ENCODE measurements at regions not wholly inside any gene's neighbourhood (a gene's known extent, or its start where the extent isn't known, plus 50 kb on each side); places are given as distances from the start of the nearest gene placed in this dataset.

DNA sequence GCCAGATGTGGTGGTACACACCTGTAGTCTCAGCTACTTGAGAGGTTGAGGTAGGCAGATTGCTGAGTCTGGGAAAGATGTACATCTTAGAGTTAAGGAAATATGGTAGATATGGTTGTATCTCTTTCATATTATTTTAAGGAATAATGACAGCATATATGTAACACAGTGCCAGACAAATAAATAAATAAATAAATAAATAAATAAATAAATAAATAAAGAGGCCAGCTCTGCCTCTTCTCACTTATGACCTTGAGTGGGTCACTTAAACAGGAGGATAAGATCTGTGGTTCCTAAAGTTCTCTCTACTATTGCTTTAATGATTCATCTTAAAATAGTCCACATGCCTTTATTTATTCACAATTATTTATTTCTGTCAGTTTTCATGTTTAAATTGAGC lies 890.9 kb upstream of the TENM4 start (continued):
- TF ChIP-seq ZFAT (CRISPR knock-in tag; conservative IDR thresholded peaks at IDR 0.05) (no peak), LCORL (IDR thresholded peaks at IDR 0.05) (no peak), LCORL (CRISPR knock-in tag; IDR thresholded peaks at IDR 0.05) (no peak), REPIN1 (CRISPR knock-in tag; IDR thresholded peaks at IDR 0.05; ENCODE audit: borderline replicate concordance, low read depth) (no peak), ZNF775 (CRISPR knock-in tag; IDR thresholded peaks at IDR 0.05; ENCODE audit: borderline replicate concordance) (no peak), PHF20 (CRISPR knock-in tag; IDR thresholded peaks at IDR 0.05) (no peak), ZFX (CRISPR knock-in tag; IDR thresholded peaks at IDR 0.05; ENCODE audit: low read depth) (no peak), ATM (IDR thresholded peaks at IDR 0.05; ENCODE audit: borderline replicate concordance) (no peak)
- TF ChIP-seq, protein P1, sequence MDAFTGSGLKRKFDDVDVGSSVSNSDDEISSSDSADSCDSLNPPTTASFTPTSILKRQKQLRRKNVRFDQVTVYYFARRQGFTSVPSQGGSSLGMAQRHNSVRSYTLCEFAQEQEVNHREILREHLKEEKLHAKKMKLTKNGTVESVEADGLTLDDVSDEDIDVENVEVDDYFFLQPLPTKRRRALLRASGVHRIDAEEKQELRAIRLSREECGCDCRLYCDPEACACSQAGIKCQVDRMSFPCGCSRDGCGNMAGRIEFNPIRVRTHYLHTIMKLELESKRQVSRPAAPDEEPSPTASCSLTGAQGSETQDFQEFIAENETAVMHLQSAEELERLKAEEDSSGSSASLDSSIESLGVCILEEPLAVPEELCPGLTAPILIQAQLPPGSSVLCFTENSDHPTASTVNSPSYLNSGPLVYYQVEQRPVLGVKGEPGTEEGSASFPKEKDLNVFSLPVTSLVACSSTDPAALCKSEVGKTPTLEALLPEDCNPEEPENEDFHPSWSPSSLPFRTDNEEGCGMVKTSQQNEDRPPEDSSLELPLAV (CRISPR knock-in tag; conservative IDR thresholded peaks at IDR 0.05; ENCODE audit: low read depth), result no peak
- TF ChIP-seq, protein P2, sequence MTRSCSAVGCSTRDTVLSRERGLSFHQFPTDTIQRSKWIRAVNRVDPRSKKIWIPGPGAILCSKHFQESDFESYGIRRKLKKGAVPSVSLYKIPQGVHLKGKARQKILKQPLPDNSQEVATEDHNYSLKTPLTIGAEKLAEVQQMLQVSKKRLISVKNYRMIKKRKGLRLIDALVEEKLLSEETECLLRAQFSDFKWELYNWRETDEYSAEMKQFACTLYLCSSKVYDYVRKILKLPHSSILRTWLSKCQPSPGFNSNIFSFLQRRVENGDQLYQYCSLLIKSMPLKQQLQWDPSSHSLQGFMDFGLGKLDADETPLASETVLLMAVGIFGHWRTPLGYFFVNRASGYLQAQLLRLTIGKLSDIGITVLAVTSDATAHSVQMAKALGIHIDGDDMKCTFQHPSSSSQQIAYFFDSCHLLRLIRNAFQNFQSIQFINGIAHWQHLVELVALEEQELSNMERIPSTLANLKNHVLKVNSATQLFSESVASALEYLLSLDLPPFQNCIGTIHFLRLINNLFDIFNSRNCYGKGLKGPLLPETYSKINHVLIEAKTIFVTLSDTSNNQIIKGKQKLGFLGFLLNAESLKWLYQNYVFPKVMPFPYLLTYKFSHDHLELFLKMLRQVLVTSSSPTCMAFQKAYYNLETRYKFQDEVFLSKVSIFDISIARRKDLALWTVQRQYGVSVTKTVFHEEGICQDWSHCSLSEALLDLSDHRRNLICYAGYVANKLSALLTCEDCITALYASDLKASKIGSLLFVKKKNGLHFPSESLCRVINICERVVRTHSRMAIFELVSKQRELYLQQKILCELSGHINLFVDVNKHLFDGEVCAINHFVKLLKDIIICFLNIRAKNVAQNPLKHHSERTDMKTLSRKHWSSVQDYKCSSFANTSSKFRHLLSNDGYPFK (CRISPR knock-in tag; IDR thresholded peaks at IDR 0.05; ENCODE audit: borderline replicate concordance), result no peak

DNA sequence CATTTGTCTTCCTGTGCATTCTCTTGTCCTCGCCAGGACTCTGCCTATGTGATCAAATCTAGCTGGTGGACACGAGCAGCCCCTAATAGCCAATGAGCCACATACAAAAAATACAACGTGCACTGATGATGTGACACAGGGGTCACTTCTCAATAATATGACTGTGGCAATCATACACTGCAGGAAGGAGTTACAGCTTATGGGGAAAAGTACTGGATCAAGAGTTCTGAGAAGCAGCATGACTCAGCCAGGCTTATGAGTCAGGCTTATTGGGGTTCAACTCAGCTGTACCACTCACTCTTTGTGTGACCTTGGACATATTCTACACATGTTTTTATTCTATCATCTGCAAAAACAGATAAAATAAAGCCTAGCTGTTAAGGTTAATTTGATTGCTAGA lies 889.4 kb upstream of the TENM4 start:
- intact Hi-C loops (cut with micrococcal nuclease; ENCODE audit: unreplicated experiment) (no loop called here), in situ Hi-C loops (cut with HindIII; ENCODE audit: extremely low pct_ligation_motif_present, low pct_unique_long_range_greater_than_20kb) (no loop called here)
- Histone ChIP-seq H3K9ac (ENCODE audit: insufficient read depth, low read depth, low read length) (no peak overlapping the region), H3K79me2 (ENCODE audit: insufficient read depth, low read length) (no peaks in the 10 kb centered on the region), H3K4me3 (replicated peaks in 1 of 3; ENCODE audit: insufficient read depth in 1 of 3, low read depth in 2 of 3, low read length in 3 of 3) (no peak overlapping the region), H3K9me3 (ENCODE audit: low read length) (no peaks in the 10 kb centered on the region), H4K20me1 (ENCODE audit: insufficient read depth, low read length) (no peaks in the 10 kb centered on the region), H3K27ac (ENCODE audit: extremely low read length, insufficient read depth, low read length) (no peak overlapping the region), H3K36me3 (replicated peaks in 1 of 2; ENCODE audit: control insufficient read depth in 1 of 2, insufficient read depth in 2 of 2, low read length in 2 of 2) (no peaks in the 10 kb centered on the region), H3K4me1 (ENCODE audit: insufficient read depth, low read length) (no peaks in the 10 kb centered on the region), H3K4me2 (ENCODE audit: low read depth, low read length) (no peak overlapping the region), H2AFZ (ENCODE audit: low read length) (no peak overlapping the region), H3K27me3 (ENCODE audit: control insufficient read depth in 1 of 2, insufficient read depth in 2 of 2, low read length in 2 of 2) (no peaks in the 10 kb centered on the region)
- WGBS (ENCODE audit: low lambda C conversion rate), result 0% methylated on average over 3 of the region's 3 CpGs
- FAIRE-seq (no peak), ATAC-seq (no peak), DNase-seq (ENCODE audit: low spot score) (no peak)
- CTCF ChIA-PET (ENCODE audit: low intra/inter-chr PET ratio, low total read pairs), result no interaction called here
- POLR2A ChIA-PET, result no interaction called here
- no TSS peak for BruUV-seq (replicated peaks)
- TF ChIP-seq REXO4 (CRISPR knock-in tag; IDR thresholded peaks at IDR 0.05; ENCODE audit: borderline replicate concordance) (no peak), CBX2 (IDR thresholded peaks at IDR 0.05; ENCODE audit: low read depth, low read length) (no peak), CBX2 (CRISPR knock-in tag; IDR thresholded peaks at IDR 0.05; ENCODE audit: low read depth) (no peak), GATAD1 (CRISPR knock-in tag; IDR thresholded peaks at IDR 0.05) (no peak), RELA (CRISPR knock-in tag; IDR thresholded peaks at IDR 0.05) (no peak), PAX8 (CRISPR knock-in tag; IDR thresholded peaks at IDR 0.05; ENCODE audit: borderline replicate concordance) (no peak), TCF12 (IDR thresholded peaks at IDR 0.05) (no peak), TCF12 (CRISPR knock-in tag; IDR thresholded peaks at IDR 0.05) (no peak), ZNF451 (CRISPR knock-in tag; IDR thresholded peaks at IDR 0.05) (no peak), ZBTB8A (CRISPR knock-in tag; IDR thresholded peaks at IDR 0.05; ENCODE audit: borderline replicate concordance, low read depth) (no peak), ZNF556 (CRISPR knock-in tag; IDR thresholded peaks at IDR 0.05; ENCODE audit: borderline replicate concordance) (no peak)
- TF ChIP-seq, protein P3, sequence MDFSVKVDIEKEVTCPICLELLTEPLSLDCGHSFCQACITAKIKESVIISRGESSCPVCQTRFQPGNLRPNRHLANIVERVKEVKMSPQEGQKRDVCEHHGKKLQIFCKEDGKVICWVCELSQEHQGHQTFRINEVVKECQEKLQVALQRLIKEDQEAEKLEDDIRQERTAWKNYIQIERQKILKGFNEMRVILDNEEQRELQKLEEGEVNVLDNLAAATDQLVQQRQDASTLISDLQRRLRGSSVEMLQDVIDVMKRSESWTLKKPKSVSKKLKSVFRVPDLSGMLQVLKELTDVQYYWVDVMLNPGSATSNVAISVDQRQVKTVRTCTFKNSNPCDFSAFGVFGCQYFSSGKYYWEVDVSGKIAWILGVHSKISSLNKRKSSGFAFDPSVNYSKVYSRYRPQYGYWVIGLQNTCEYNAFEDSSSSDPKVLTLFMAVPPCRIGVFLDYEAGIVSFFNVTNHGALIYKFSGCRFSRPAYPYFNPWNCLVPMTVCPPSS (IDR thresholded peaks at IDR 0.05), result no peak
